Vagina (tissue), 2 donors: ENCODE measurements at regions not wholly inside any gene's neighbourhood (a gene's known extent, or its start where the extent isn't known, plus 50 kb on each side); places are given as distances from the start of the nearest gene placed in this dataset.

Experiments
- POLR2A ChIP-seq, 2 donors: fragments of 450-650 bp; IDR thresholded peaks; one replicate each; pipeline ENCODE4 v1.6.1; 2017; ENCODE audit warnings: antibody characterized with exemption in 2 of 2, mild to moderate bottlenecking in 2 of 2, moderate library complexity in 2 of 2
- POLR2AphosphoS5 ChIP-seq, 2 donors: sonication (generic); formaldehyde crosslinking; IDR thresholded peaks; one replicate each; pipeline ENCODE4 v1.9.0; 2017; ENCODE audit warnings: antibody characterized with exemption in 2 of 2, mild to moderate bottlenecking in 2 of 2, low read depth in 1 of 2; ENCODE audit not compliant: insufficient read depth in 1 of 2
- TF ChIP-seq, protein P1 (sequence below), 3 experiments: fragments of 450-650 bp in 2 of 3; fragments of 200-600 bp in 1 of 3; sonication (generic) in 1 of 3; IDR thresholded peaks; one replicate each; pipeline ENCODE4 v1.5.1; 2017 to 2019; ENCODE audit warnings: antibody characterized with exemption in 3 of 3, mild to moderate bottlenecking in 2 of 3, moderate library complexity in 2 of 3

- TF ChIP-seq POLR2AphosphoS5 (IDR thresholded peaks at IDR 0.05; ENCODE audit: insufficient read depth in 1 of 2, low read depth in 1 of 2) (no peak), POLR2A (IDR thresholded peaks at IDR 0.05) (no peak)
- TF ChIP-seq, protein P1, sequence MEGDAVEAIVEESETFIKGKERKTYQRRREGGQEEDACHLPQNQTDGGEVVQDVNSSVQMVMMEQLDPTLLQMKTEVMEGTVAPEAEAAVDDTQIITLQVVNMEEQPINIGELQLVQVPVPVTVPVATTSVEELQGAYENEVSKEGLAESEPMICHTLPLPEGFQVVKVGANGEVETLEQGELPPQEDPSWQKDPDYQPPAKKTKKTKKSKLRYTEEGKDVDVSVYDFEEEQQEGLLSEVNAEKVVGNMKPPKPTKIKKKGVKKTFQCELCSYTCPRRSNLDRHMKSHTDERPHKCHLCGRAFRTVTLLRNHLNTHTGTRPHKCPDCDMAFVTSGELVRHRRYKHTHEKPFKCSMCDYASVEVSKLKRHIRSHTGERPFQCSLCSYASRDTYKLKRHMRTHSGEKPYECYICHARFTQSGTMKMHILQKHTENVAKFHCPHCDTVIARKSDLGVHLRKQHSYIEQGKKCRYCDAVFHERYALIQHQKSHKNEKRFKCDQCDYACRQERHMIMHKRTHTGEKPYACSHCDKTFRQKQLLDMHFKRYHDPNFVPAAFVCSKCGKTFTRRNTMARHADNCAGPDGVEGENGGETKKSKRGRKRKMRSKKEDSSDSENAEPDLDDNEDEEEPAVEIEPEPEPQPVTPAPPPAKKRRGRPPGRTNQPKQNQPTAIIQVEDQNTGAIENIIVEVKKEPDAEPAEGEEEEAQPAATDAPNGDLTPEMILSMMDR (IDR thresholded peaks at IDR 0.05) = no peak
Observed at GRCh38 chr12:111190741-111191526, 178.0 kb downstream of the PHETA1 start.
